Sciatic nerve (tissue), 2 donors: ENCODE measurements at regions not wholly inside any gene's neighbourhood (a gene's known extent, or its start where the extent isn't known, plus 50 kb on each side); places are given as distances from the start of the nearest gene placed in this dataset.

Experiments used
- ATAC-seq: fragments of 200-7000 bp; cut with Tn5 transposase; one replicate; pipeline ENCODE4 v1.9.1; 2020; ENCODE audit warnings: mild to moderate bottlenecking, moderate library complexity
- DNase-seq: peaks from one replicate; pipeline ENCODE4 v3.0.0-alpha.2; 2020; ENCODE audit warnings: low spot score
- intact Hi-C: fragments of 100-400 bp; cut with DNase I; formaldehyde crosslinking; loops from one replicate; pipeline ENCODE4 v1.14.2; 2022
- donor health status: DM: no; HTN: no; CAD: no.
- donor health status: DM: no; HTN: no; CAD: no.

- intact Hi-C loops = no loop called here
- ATAC-seq (no peak), DNase-seq (no peak)
Measured at GRCh38 chr9:115289757-115290208, 171.8 kb upstream of the TNC start.

- DNase-seq = no peak
- intact Hi-C loops = no loop called here
- no peak for ATAC-seq
Measured at GRCh38 chr9:115291841-115292240, 173.9 kb upstream of the TNC start.

GRCh38 chr9:115292584-115293279 lies 174.8 kb upstream of the TNC start:
- intact Hi-C loops = no loop called here
- ATAC-seq (peak; percentile 65), DNase-seq (no peak)

- intact Hi-C loops = no loop called here
- DNase-seq (no peak), ATAC-seq (no peak)
Measured at GRCh38 chr9:115295734-115296133, 177.8 kb upstream of the TNC start.

- DNase-seq (no peak), ATAC-seq (no peak)
- intact Hi-C loops = no loop called here
Measured at GRCh38 chr9:115296831-115297565, 179.0 kb upstream of the TNC start.

GRCh38 chr9:115300116-115300515 lies 182.2 kb upstream of the TNC start:
- intact Hi-C loops = no loop called here
- no peak for DNase-seq
- ATAC-seq = no peak

- DNase-seq (no peak), ATAC-seq (no peak)
- intact Hi-C loops = no loop called here
Measured at GRCh38 chr9:115300874-115301273, 182.9 kb upstream of the TNC start.

GRCh38 chr9:115301581-115301980 lies 183.6 kb upstream of the TNC start:
- ATAC-seq = no peak
- intact Hi-C loops = no loop called here
- no peak for DNase-seq

- ATAC-seq = no peak
- intact Hi-C loops = no loop called here
- no peak for DNase-seq
Measured at GRCh38 chr9:115305543-115305942, 187.6 kb upstream of the TNC start.

GRCh38 chr9:115306865-115307264 lies 188.9 kb upstream of the TNC start:
- DNase-seq (no peak), ATAC-seq (no peak)
- intact Hi-C loops = no loop called here

GRCh38 chr9:115313545-115313944 lies 195.6 kb upstream of the TNC start:
- DNase-seq (no peak), ATAC-seq (no peak)
- intact Hi-C loops = no loop called here

GRCh38 chr9:115326461-115326860 lies 208.5 kb upstream of the TNC start:
- intact Hi-C loops = no loop called here
- ATAC-seq (no peak), DNase-seq (no peak)

- no peak for DNase-seq
- intact Hi-C loops = no loop called here
- no peak for ATAC-seq
Measured at GRCh38 chr9:115327436-115328122, 209.6 kb upstream of the TNC start.

- intact Hi-C loops = no loop called here
- ATAC-seq = peak; percentile 57
- DNase-seq = no peak
Measured at GRCh38 chr9:115328228-115328627, 210.3 kb upstream of the TNC start.

- no peak for DNase-seq
- intact Hi-C loops = no loop called here
- no peak for ATAC-seq
Measured at GRCh38 chr9:115328677-115329076, 210.7 kb upstream of the TNC start.

- ATAC-seq = no peak
- intact Hi-C loops = no loop called here
- DNase-seq = no peak
Measured at GRCh38 chr9:115333277-115334070, 215.5 kb upstream of the TNC start.

- ATAC-seq (no peak), DNase-seq (no peak)
- intact Hi-C loops = no loop called here
Measured at GRCh38 chr9:115335439-115335838, 217.5 kb upstream of the TNC start.

GRCh38 chr9:115340314-115340713 lies 222.4 kb upstream of the TNC start:
- ATAC-seq = peak; percentile 31
- intact Hi-C loops = no loop called here
- no peak for DNase-seq

- peak; percentile 95 for ATAC-seq
- DNase-seq = no peak
- intact Hi-C loops = no loop called here
Measured at GRCh38 chr9:115341426-115341825, 223.5 kb upstream of the TNC start.
